Keratinocyte (primary cell): ENCODE measurements at regions not wholly inside any gene's neighbourhood (a gene's known extent, or its start where the extent isn't known, plus 50 kb on each side); places are given as distances from the start of the nearest gene placed in this dataset.

Source experiments
- DNase-seq: peaks from one replicate; pipeline ENCODE4 v3.0.0-alpha.2; 2011; ENCODE audit warnings: low read depth, missing footprints, low spot score
- FAIRE-seq: peaks from 2 replicates; lab custom pipeline; 2011; peaks lifted over from hg19 to GRCh38; lab: Jason Lieb, UNC
- H2AFZ ChIP-seq: 2 replicates; pipeline ENCODE4 v1.6.0; 2012; ENCODE audit warnings: low read length, control low read depth, inconsistent platforms; ENCODE audit not compliant: control insufficient read depth
- H3K27ac ChIP-seq: 2 replicates; pipeline ENCODE4 v1.5.1; 2011; ENCODE audit warnings: low read length; ENCODE audit not compliant: control insufficient read depth, insufficient read depth
- H3K27me3 ChIP-seq: 3 replicates; pipeline ENCODE4 v1.6.0; 2011; ENCODE audit warnings: low read length; ENCODE audit not compliant: control insufficient read depth, insufficient read depth; ENCODE audit errors: extremely low read depth
- H3K36me3 ChIP-seq, 2 experiments: 2 replicates in 1 of 2; 3 replicates in 1 of 2; pipeline ENCODE4 v1.5.1; 2011; ENCODE audit warnings: low read length in 2 of 2, mild to moderate bottlenecking in 1 of 2; ENCODE audit not compliant: control insufficient read depth in 2 of 2, insufficient read depth in 2 of 2; ENCODE audit errors: extremely low read depth in 1 of 2
- H3K4me1 ChIP-seq: 3 replicates; pipeline ENCODE4 v1.5.1; 2011; ENCODE audit warnings: low read length; ENCODE audit not compliant: control insufficient read depth, insufficient read depth; ENCODE audit errors: extremely low read depth
- H3K4me2 ChIP-seq: 3 replicates; pipeline ENCODE4 v1.6.0; 2011; ENCODE audit warnings: low read depth, low read length; ENCODE audit not compliant: control insufficient read depth, insufficient read depth; ENCODE audit errors: extremely low read depth
- H3K4me3 ChIP-seq, 3 experiments: fragments of 200-600 bp in 1 of 3; sonication (generic) in 1 of 3; 2 replicates in 2 of 3; 3 replicates in 1 of 3; pipeline ENCODE4 v1.5.1; 2011 to 2016; ENCODE audit warnings: low read length in 3 of 3, mild to moderate bottlenecking in 3 of 3, control low read depth in 2 of 3, inconsistent platforms in 1 of 3, low read depth in 1 of 3, mixed read lengths in 1 of 3, mixed run types in 1 of 3, moderate library complexity in 1 of 3; ENCODE audit not compliant: control insufficient read depth in 2 of 3, insufficient read depth in 2 of 3; ENCODE audit errors: extremely low read depth in 1 of 3
- H3K79me2 ChIP-seq: 2 replicates; pipeline ENCODE4 v1.6.0; 2012; ENCODE audit warnings: low read length; ENCODE audit not compliant: control insufficient read depth, insufficient read depth
- H3K9ac ChIP-seq: 3 replicates; pipeline ENCODE4 v1.6.0; 2011; ENCODE audit warnings: low read length; ENCODE audit not compliant: control insufficient read depth, insufficient read depth; ENCODE audit errors: extremely low read depth
- H3K9me1 ChIP-seq: 3 replicates; pipeline ENCODE4 v1.6.0; 2011; ENCODE audit warnings: low read length; ENCODE audit not compliant: control insufficient read depth, insufficient read depth; ENCODE audit errors: extremely low read depth
- H3K9me3 ChIP-seq: 2 replicates; pipeline ENCODE4 v1.5.1; 2012; ENCODE audit warnings: low read depth, low read length; ENCODE audit not compliant: control insufficient read depth
- H4K20me1 ChIP-seq: 3 replicates; pipeline ENCODE4 v1.6.0; 2011; ENCODE audit warnings: low read length; ENCODE audit not compliant: control insufficient read depth, insufficient read depth; ENCODE audit errors: extremely low read depth
- EZH2 ChIP-seq: IDR thresholded peaks from one replicate; pipeline ENCODE4 v1.6.1; 2012; ENCODE audit warnings: inconsistent platforms, mild to moderate bottlenecking, low read length, moderate library complexity
- dilution Hi-C: fragments of 300-500 bp; cut with MboI; formaldehyde crosslinking; loops from one replicate; pipeline ENCODE4 v1.7.0; 2020; ENCODE audit warnings: low sequenced_read_pairs; ENCODE audit not compliant: extremely low pct_ligation_motif_present
- TF ChIP-seq, protein P1 (sequence below), 3 experiments: IDR thresholded peaks in 1 of 3; conservative IDR thresholded peaks in 1 of 3; optimal IDR thresholded peaks in 1 of 3; 2 replicates in 2 of 3; 3 replicates in 1 of 3; pipeline versions ENCODE3 to v1.5.1; 2011; ENCODE audit warnings: low read length in 3 of 3, mild to moderate bottlenecking in 3 of 3, moderate library complexity in 2 of 3, control low read depth in 1 of 3, inconsistent platforms in 1 of 3; ENCODE audit not compliant: insufficient read depth in 2 of 3; ENCODE audit errors: extremely low read depth in 1 of 3

DNA sequence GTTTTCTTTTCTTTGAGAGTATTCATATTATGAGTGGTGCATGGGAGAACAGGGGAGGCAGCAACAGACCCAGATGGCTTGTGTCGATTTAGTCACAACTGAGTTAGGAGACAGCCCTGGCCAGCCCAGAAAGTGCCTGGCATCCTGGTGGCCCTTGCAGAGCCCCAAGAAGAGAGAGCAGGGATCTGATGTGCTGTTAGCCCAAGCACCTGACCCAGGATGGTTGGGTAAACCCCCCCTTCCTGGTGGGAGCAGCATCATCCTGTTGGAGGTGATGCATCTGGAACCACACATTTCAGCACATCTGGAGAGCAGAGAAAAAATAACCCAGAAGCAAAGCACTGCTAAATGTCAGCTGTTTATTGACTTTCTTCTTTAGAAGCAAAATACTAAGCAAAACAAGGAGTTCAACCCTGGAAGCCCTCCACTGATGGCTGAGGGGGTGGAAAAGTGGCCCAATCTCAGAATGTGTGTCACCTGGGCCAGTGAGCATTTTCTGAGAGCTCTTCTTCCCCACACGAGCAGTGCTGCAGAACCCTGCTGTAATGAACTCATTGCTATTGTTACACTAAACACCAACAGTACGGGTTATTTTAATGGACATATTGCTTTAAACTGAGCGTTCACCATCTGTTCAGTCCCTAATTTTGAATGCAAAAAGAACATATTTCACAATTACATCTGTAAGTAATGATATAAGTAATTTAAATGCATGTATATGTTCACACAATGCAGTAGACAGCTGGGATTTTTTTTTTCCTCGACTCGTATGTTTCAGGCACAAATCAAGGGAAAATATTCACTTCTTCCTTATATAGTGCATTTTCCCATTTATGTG, 100.6 kb upstream of the SMIM21 start:
- H3K4me2 ChIP-seq, result no peak overlapping the region
- no peak overlapping the region for H3K9ac ChIP-seq
- H3K36me3 ChIP-seq, result no peaks in the 10 kb centered on the region
- H3K27me3 ChIP-seq, result no peaks in the 10 kb centered on the region
- dilution Hi-C loops, result no loop called here
- no peak overlapping the region for H2AFZ ChIP-seq
- no peaks in the 10 kb centered on the region for H4K20me1 ChIP-seq
- no peaks in the 10 kb centered on the region for H3K4me1 ChIP-seq
- no peak overlapping the region for H3K27ac ChIP-seq
- H3K79me2 ChIP-seq, result no peaks in the 10 kb centered on the region
- DNase-seq, result no peak
- no peak overlapping the region for H3K4me3 ChIP-seq
- no peaks in the 10 kb centered on the region for H3K9me1 ChIP-seq
- TF ChIP-seq, protein P1, sequence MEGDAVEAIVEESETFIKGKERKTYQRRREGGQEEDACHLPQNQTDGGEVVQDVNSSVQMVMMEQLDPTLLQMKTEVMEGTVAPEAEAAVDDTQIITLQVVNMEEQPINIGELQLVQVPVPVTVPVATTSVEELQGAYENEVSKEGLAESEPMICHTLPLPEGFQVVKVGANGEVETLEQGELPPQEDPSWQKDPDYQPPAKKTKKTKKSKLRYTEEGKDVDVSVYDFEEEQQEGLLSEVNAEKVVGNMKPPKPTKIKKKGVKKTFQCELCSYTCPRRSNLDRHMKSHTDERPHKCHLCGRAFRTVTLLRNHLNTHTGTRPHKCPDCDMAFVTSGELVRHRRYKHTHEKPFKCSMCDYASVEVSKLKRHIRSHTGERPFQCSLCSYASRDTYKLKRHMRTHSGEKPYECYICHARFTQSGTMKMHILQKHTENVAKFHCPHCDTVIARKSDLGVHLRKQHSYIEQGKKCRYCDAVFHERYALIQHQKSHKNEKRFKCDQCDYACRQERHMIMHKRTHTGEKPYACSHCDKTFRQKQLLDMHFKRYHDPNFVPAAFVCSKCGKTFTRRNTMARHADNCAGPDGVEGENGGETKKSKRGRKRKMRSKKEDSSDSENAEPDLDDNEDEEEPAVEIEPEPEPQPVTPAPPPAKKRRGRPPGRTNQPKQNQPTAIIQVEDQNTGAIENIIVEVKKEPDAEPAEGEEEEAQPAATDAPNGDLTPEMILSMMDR (optimal IDR thresholded peaks at IDR 0.05 in 1 of 3, IDR thresholded peaks at IDR 0.05 in 1 of 3, conservative IDR thresholded peaks at IDR 0.05 in 1 of 3; ENCODE audit: extremely low read depth in 1 of 3, insufficient read depth in 2 of 3, low read length in 3 of 3), result no peak
- TF ChIP-seq EZH2, result no peak
- no peak for FAIRE-seq
- no peaks in the 10 kb centered on the region for H3K9me3 ChIP-seq

DNA sequence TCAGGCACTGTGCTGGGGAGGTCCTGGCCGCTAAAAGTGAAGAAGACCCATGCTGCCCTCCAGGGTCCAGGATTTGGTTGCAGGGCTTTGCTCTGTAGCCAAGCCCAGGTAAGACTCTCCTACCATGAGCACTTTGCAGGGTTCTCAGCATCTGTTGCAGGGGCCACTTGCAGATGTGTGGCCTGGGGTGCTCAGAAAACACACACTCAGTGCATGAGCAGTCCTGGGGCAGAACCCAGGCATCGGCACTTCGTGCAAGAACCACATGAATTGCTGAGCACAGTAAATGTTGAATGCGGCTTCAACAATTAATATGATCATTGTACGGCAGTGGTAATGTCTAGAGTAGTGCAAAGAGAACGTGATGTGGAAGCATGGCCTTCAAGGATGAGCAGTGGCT, 98.5 kb upstream of the SMIM21 start:
- no peaks in the 10 kb centered on the region for H3K9me3 ChIP-seq
- FAIRE-seq (no peak), DNase-seq (no peak)
- H3K4me3 ChIP-seq, result no peak overlapping the region
- no peaks in the 10 kb centered on the region for H4K20me1 ChIP-seq
- no peak overlapping the region for H3K4me2 ChIP-seq
- H3K27ac ChIP-seq, result no peak overlapping the region
- dilution Hi-C loops, result no loop called here
- no peak for TF ChIP-seq EZH2
- H3K36me3 ChIP-seq, result no peaks in the 10 kb centered on the region
- H3K27me3 ChIP-seq, result no peaks in the 10 kb centered on the region
- no peak overlapping the region for H2AFZ ChIP-seq
- H3K9ac ChIP-seq, result no peak overlapping the region
- no peaks in the 10 kb centered on the region for H3K79me2 ChIP-seq
- H3K4me1 ChIP-seq, result no peaks in the 10 kb centered on the region
- no peaks in the 10 kb centered on the region for H3K9me1 ChIP-seq
